H1 (cell line): ENCODE measurements at regions not wholly inside any gene's neighbourhood (a gene's known extent, or its start where the extent isn't known, plus 50 kb on each side); places are given as distances from the start of the nearest gene placed in this dataset.

ENCODE experiments used
- CTCF ChIP-seq, 3 experiments: IDR thresholded peaks; 1 replicate in 2 of 3; 2 replicates in 1 of 3; pipeline versions ENCODE4 v1.5.1 to v1.6.1; 2011; ENCODE audit warnings: low read length in 3 of 3, mild to moderate bottlenecking in 3 of 3, inconsistent platforms in 2 of 3, low read depth in 1 of 3, moderate library complexity in 1 of 3; ENCODE audit not compliant: insufficient read depth in 1 of 3; ENCODE audit errors: control extremely low read depth in 1 of 3
- JUND ChIP-seq: IDR thresholded peaks from 2 replicates; pipeline ENCODE4 v1.6.1; 2011; ENCODE audit warnings: mild to moderate bottlenecking, improper control_type of control experiment, low read length
- POU5F1 ChIP-seq: IDR thresholded peaks from 2 replicates; pipeline ENCODE4 v1.6.1; 2011; ENCODE audit warnings: low read depth, mild to moderate bottlenecking, low read length, moderate library complexity
- RFX5 ChIP-seq: IDR thresholded peaks from 2 replicates; pipeline ENCODE4 v1.6.1; 2011; ENCODE audit warnings: low read depth, low read length, improper control_type of control experiment, borderline replicate concordance

GRCh38 chr15:98196371-98196770, 235.9 kb downstream of the ARRDC4 start:
- TF ChIP-seq CTCF (IDR thresholded peaks at IDR 0.05; ENCODE audit: control extremely low read depth in 1 of 3, insufficient read depth in 1 of 3, low read depth in 1 of 3, low read length in 3 of 3) (no peak), RFX5 (no peak), POU5F1 (no peak), JUND (no peak)
